GM12878 (cell line): ENCODE measurements at regions not wholly inside any gene's neighbourhood (a gene's known extent, or its start where the extent isn't known, plus 50 kb on each side); places are given as distances from the start of the nearest gene placed in this dataset.

Experiments used
- ATAC-seq: fragments of 200-7000 bp; cut with Tn5 transposase; 3 replicates; pipeline ENCODE4 v1.9.1; 2020; ENCODE audit warnings: mild to moderate bottlenecking, moderate library complexity
- BruUV-seq: library from RNA; stranded (reverse); fragments of 400-500 nt; replicated peaks from 2 replicates; lab custom pipeline; 2021; lab: Mats Ljungman, UMichigan
- CTCF ChIA-PET: fragments of 300-600 bp; sonication (Branson Sonifier 250); formaldehyde crosslinking; extraction: SDS; loops from one replicate; lab custom pipeline; 2021; ENCODE audit warnings: inconsistent platforms; lab: Yijun Ruan, JAX
- POLR2A ChIA-PET: fragments of 350-600 bp; formaldehyde crosslinking; extraction: SDS; loops from one replicate; lab custom pipeline; 2021; ENCODE audit warnings: inconsistent platforms; lab: Charles Lee
- RAD21 ChIA-PET: fragments of 300-600 bp; sonication (Branson Sonifier 250); formaldehyde crosslinking; loops from one replicate; lab custom pipeline; 2023; ENCODE audit warnings: antibody characterized with exemption; ENCODE audit not compliant: unreplicated experiment; lab: Charles Lee
- SMC1A ChIA-PET: fragments of 300-600 bp; sonication (Branson Sonifier 250); formaldehyde crosslinking; loops from one replicate; lab custom pipeline; 2023; ENCODE audit not compliant: unreplicated experiment, uncharacterized antibody; lab: Charles Lee
- DNase-seq: peaks from one replicate; pipeline ENCODE4 v3.0.0-alpha.2; 2011; ENCODE audit warnings: low read depth, low spot score
- FAIRE-seq: peaks from 3 replicates; lab custom pipeline; 2011; peaks lifted over from hg19 to GRCh38; lab: Jason Lieb, UNC
- H2AFZ ChIP-seq: 2 replicates; pipeline ENCODE4 v1.6.0; 2011; ENCODE audit warnings: low read depth, low read length, control low read depth; ENCODE audit not compliant: control insufficient read depth
- H3K27ac ChIP-seq: 2 replicates; pipeline ENCODE4 v1.5.1; 2011; ENCODE audit warnings: control low read depth; ENCODE audit not compliant: control insufficient read depth, insufficient read depth
- H3K27me3 ChIP-seq, 2 experiments: replicated peaks in 1 of 2; 2 replicates each; pipeline versions ENCODE4 v1.6.0 to v1.6.1; 2011; ENCODE audit warnings: low read length in 1 of 2; ENCODE audit not compliant: control insufficient read depth in 2 of 2, insufficient read depth in 2 of 2
- H3K36me3 ChIP-seq, 2 experiments: 2 replicates each; pipeline ENCODE4 v1.5.1; 2011; ENCODE audit warnings: low read length in 1 of 2; ENCODE audit not compliant: control insufficient read depth in 2 of 2, insufficient read depth in 2 of 2
- H3K4me1 ChIP-seq: 2 replicates; pipeline ENCODE4 v1.6.1; 2011; ENCODE audit warnings: mild to moderate bottlenecking, low read length, moderate library complexity, mixed read lengths; ENCODE audit not compliant: control insufficient read depth, insufficient read depth
- H3K4me2 ChIP-seq: 2 replicates; pipeline ENCODE4 v1.6.0; 2011; ENCODE audit warnings: control low read depth; ENCODE audit not compliant: control insufficient read depth, insufficient read depth
- H3K4me3 ChIP-seq: fragments of 200-600 bp; sonication (generic); 2 replicates; pipeline ENCODE4 v1.5.1; 2016
- H3K79me2 ChIP-seq: 2 replicates; pipeline ENCODE4 v1.6.0; 2011; ENCODE audit warnings: low read length; ENCODE audit not compliant: control insufficient read depth, insufficient read depth
- H3K9ac ChIP-seq: 2 replicates; pipeline ENCODE4 v1.8.0; 2011; ENCODE audit warnings: low read length, control low read depth, mixed read lengths; ENCODE audit not compliant: control insufficient read depth, insufficient read depth
- H3K9me3 ChIP-seq: replicated peaks from 3 replicates; pipeline ENCODE4 v1.5.1; 2011; ENCODE audit warnings: mild to moderate bottlenecking, low read length; ENCODE audit not compliant: control insufficient read depth, insufficient read depth
- H4K20me1 ChIP-seq: 2 replicates; pipeline ENCODE4 v1.6.0; 2011; ENCODE audit not compliant: control insufficient read depth, insufficient read depth
- ATF7 ChIP-seq: fragments of 450-650 bp; IDR thresholded peaks from 2 replicates; pipeline ENCODE4 v1.6.1; 2016; ENCODE audit warnings: low read depth, mild to moderate bottlenecking
- DPF2 ChIP-seq: fragments of 450-650 bp; IDR thresholded peaks from 2 replicates; pipeline ENCODE4 v1.6.1; 2017; ENCODE audit warnings: mild to moderate bottlenecking
- E4F1 ChIP-seq: fragments of 450-650 bp; IDR thresholded peaks from 2 replicates; pipeline ENCODE4 v1.6.1; 2018; ENCODE audit warnings: borderline replicate concordance, mild to moderate bottlenecking; ENCODE audit not compliant: partially characterized antibody
- GATAD2B ChIP-seq: fragments of 450-650 bp; conservative IDR thresholded peaks from 2 replicates; pipeline ENCODE4 v1.6.1; 2017; ENCODE audit warnings: low read depth, mild to moderate bottlenecking, moderate library complexity
- IKZF1 ChIP-seq: fragments of 450-650 bp; conservative IDR thresholded peaks from 2 replicates; pipeline ENCODE4 v1.6.1; 2017; ENCODE audit warnings: antibody characterized with exemption, mild to moderate bottlenecking
- IKZF2 ChIP-seq, 2 experiments: fragments of 450-650 bp; IDR thresholded peaks; 2 replicates each; pipeline ENCODE4 v1.6.1; 2017; ENCODE audit warnings: mild to moderate bottlenecking in 2 of 2, moderate library complexity in 2 of 2
- MTA2 ChIP-seq: fragments of 450-650 bp; IDR thresholded peaks from 2 replicates; pipeline ENCODE4 v1.6.1; 2016; ENCODE audit warnings: low read depth, mild to moderate bottlenecking, moderate library complexity
- NBN ChIP-seq: fragments of 450-650 bp; IDR thresholded peaks from 2 replicates; pipeline ENCODE4 v1.6.1; 2016
- NFIC ChIP-seq: IDR thresholded peaks from 2 replicates; pipeline ENCODE4 v1.6.1; 2012; ENCODE audit warnings: low read depth, mild to moderate bottlenecking, inconsistent platforms, low read length, moderate library complexity
- NRF1 ChIP-seq: conservative IDR thresholded peaks from 2 replicates; pipeline ENCODE4 v1.6.1; 2011; ENCODE audit warnings: mild to moderate bottlenecking, low read depth, low read length, improper control_type of control experiment
- PBX3 ChIP-seq: IDR thresholded peaks from 2 replicates; pipeline ENCODE4 v1.6.1; 2011; ENCODE audit warnings: mild to moderate bottlenecking, low read depth, low read length, moderate library complexity; ENCODE audit not compliant: insufficient replicate concordance
- RELA ChIP-seq: fragments of 450-650 bp; IDR thresholded peaks from 2 replicates; pipeline ENCODE4 v1.8.0; 2014; ENCODE audit warnings: borderline replicate concordance; ENCODE audit not compliant: partially characterized antibody
- RELB ChIP-seq: fragments of 450-650 bp; IDR thresholded peaks from 2 replicates; pipeline ENCODE4 v1.6.1; 2017; ENCODE audit warnings: low read depth, mild to moderate bottlenecking, moderate library complexity
- RUNX3 ChIP-seq: IDR thresholded peaks from 2 replicates; pipeline ENCODE4 v1.6.1; 2012; ENCODE audit warnings: low read length, inconsistent platforms
- SKIL ChIP-seq: fragments of 450-650 bp; IDR thresholded peaks from 2 replicates; pipeline ENCODE4 v1.6.1; 2017; ENCODE audit warnings: mild to moderate bottlenecking, low read depth, inconsistent platforms; ENCODE audit not compliant: poor library complexity, severe bottlenecking
- SPI1 ChIP-seq: IDR thresholded peaks from 2 replicates; pipeline ENCODE4 v1.6.1; 2011; ENCODE audit warnings: low read depth, mild to moderate bottlenecking, low read length, moderate library complexity, borderline replicate concordance; ENCODE audit not compliant: insufficient read depth
- TAF1 ChIP-seq: IDR thresholded peaks from 2 replicates; pipeline ENCODE4 v1.6.1; 2011; ENCODE audit warnings: mild to moderate bottlenecking, low read depth, low read length, borderline replicate concordance
- YY1 ChIP-seq: IDR thresholded peaks from 2 replicates; pipeline ENCODE4 v1.6.1; 2011; ENCODE audit warnings: low read depth, mild to moderate bottlenecking, low read length
- WGBS: methylation state at CpG from one replicate; pipeline ENCODE4 v1.1.6; 2016; ENCODE audit warnings: low lambda C conversion rate; ENCODE audit not compliant: insufficient replicate concordance, insufficient coverage; ENCODE audit errors: missing lambda C conversion rate; 5-methylcytosine and 5-hydroxymethylcytosine counted together
- in situ Hi-C: fragments of 300-500 bp; cut with MboI; formaldehyde crosslinking; loops from 9 replicates; pipeline ENCODE4 v1.14.3; 2018; ENCODE audit warnings: mixed read lengths
- intact Hi-C: fragments of 100-400 bp; cut with micrococcal nuclease; formaldehyde crosslinking; loops from one replicate; pipeline ENCODE4 v1.14.2; 2022; ENCODE audit not compliant: unreplicated experiment

- RAD21 ChIA-PET: no interaction called here
- Histone ChIP-seq H3K4me3 (no peak overlapping the region; the same call in 1 of the 2 replicates), H3K9ac (no peak overlapping the region), H3K27me3 (no peaks in the 10 kb centered on the region), H3K4me2 (no peak overlapping the region), H2AFZ (no peak overlapping the region), H3K27ac (peak overlapping the region; percentile 55; the same call in 1 of the 2 replicates), H3K4me1 (no peaks in the 10 kb centered on the region), H3K79me2 (no peaks in the 10 kb centered on the region), H3K9me3 (no peaks in the 10 kb centered on the region), H3K36me3 (no peaks in the 10 kb centered on the region), H4K20me1 (no peaks in the 10 kb centered on the region)
- WGBS: 0% methylated on average over 2 of the region's 2 CpGs
- peak; percentile 99 for ATAC-seq
- intact Hi-C loops (no loop called here), in situ Hi-C loops (no loop called here)
- CTCF ChIA-PET: interaction anchor here (1.1 kb wide), 1 partner anchor 41 kb away, joined by 3 read pairs; no protein-coding TSS in a partner anchor
- peak; percentile 20 for DNase-seq
- no TSS peak for BruUV-seq
- SMC1A ChIA-PET: interaction anchor here (0.9 to 1.8 kb wide), 4 partner anchors 10 to 84 kb away, joined by 3 to 5 read pairs (median 3); no protein-coding TSS in a partner anchor
- FAIRE-seq: peak; percentile 78
- POLR2A ChIA-PET: no interaction called here
- TF ChIP-seq NFIC (0 out of 2 replicates have a peak, but pooled peaks have one; percentile 33), E4F1 (no peak), RUNX3 (peak; percentile 68), ATF7 (no peak), GATAD2B (peak; percentile 53; the same call in 1 of the 2 replicates), YY1 (no peak), NRF1 (no peak), NBN (0 out of 2 replicates have a peak, but pooled peaks have one; percentile 15), IKZF1 (peak; percentile 75), TAF1 (no peak), PBX3 (peak; percentile 79), RELB (peak; percentile 86), MTA2 (peak; percentile 47), DPF2 (peak; percentile 64; the same call in 1 of the 2 replicates), SKIL (no peak), SPI1 (peak; percentile 26; the same call in 1 of the 2 replicates), IKZF2 (IDR thresholded peaks at IDR 0.05) (peak; percentile 63 to 70; a peak in 2 of 4 replicates), RELA (peak; percentile 69)
Measured at GRCh38 chr6:126268092-126268491, 71.8 kb upstream of the CENPW start.
